Omental fat pad (tissue), 3 donors: ENCODE measurements at regions not wholly inside any gene's neighbourhood (a gene's known extent, or its start where the extent isn't known, plus 50 kb on each side); places are given as distances from the start of the nearest gene placed in this dataset.

Source experiments
- ATAC-seq: fragments of 150-250 bp; one replicate; pipeline ENCODE4 v1.9.1; 2016; ENCODE audit warnings: mild to moderate bottlenecking, moderate library complexity; ENCODE audit not compliant: low FRiP score
- DNase-seq: peaks from one replicate; pipeline ENCODE4 v3.0.0-alpha.2; 2019; ENCODE audit warnings: low spot score
- TF ChIP-seq, protein P1 (sequence below), 3 donors: fragments of 450-650 bp; IDR thresholded peaks; one replicate each; pipeline ENCODE4 v1.5.1; 2016 to 2017; ENCODE audit warnings: antibody characterized with exemption in 3 of 3, mild to moderate bottlenecking in 3 of 3, moderate library complexity in 2 of 3

DNA sequence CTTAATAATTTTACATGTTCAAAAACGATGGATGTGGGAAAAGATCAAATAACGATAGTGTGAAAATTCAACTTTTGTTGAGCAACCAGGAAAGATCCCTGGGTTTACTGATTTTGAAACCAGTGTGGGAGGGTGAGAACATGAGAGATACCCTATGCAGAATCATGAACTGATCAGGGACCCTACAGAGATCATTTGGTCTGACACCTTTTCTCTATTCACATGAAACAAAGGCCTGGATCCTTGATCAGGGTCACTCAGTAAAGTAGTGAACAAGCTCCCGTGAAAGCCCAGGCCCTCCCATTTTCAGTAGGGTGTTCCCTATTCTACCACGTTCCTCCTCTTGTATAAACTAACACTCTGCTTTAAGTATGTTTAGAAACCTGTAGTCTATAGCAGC, 60.5 kb upstream of the DUSP22 start:
- ATAC-seq = no peak

GRCh38 chr6:232982-233640, 59.2 kb upstream of the DUSP22 start:
- no peak for ATAC-seq
- TF ChIP-seq, protein P1, sequence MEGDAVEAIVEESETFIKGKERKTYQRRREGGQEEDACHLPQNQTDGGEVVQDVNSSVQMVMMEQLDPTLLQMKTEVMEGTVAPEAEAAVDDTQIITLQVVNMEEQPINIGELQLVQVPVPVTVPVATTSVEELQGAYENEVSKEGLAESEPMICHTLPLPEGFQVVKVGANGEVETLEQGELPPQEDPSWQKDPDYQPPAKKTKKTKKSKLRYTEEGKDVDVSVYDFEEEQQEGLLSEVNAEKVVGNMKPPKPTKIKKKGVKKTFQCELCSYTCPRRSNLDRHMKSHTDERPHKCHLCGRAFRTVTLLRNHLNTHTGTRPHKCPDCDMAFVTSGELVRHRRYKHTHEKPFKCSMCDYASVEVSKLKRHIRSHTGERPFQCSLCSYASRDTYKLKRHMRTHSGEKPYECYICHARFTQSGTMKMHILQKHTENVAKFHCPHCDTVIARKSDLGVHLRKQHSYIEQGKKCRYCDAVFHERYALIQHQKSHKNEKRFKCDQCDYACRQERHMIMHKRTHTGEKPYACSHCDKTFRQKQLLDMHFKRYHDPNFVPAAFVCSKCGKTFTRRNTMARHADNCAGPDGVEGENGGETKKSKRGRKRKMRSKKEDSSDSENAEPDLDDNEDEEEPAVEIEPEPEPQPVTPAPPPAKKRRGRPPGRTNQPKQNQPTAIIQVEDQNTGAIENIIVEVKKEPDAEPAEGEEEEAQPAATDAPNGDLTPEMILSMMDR (IDR thresholded peaks at IDR 0.05) = no peak
- DNase-seq = no peak

More for the DNA sequence above, 60.5 kb upstream of the DUSP22 start:
- no peak for DNase-seq
- TF ChIP-seq, protein P1 (IDR thresholded peaks at IDR 0.05) = no peak

DNA sequence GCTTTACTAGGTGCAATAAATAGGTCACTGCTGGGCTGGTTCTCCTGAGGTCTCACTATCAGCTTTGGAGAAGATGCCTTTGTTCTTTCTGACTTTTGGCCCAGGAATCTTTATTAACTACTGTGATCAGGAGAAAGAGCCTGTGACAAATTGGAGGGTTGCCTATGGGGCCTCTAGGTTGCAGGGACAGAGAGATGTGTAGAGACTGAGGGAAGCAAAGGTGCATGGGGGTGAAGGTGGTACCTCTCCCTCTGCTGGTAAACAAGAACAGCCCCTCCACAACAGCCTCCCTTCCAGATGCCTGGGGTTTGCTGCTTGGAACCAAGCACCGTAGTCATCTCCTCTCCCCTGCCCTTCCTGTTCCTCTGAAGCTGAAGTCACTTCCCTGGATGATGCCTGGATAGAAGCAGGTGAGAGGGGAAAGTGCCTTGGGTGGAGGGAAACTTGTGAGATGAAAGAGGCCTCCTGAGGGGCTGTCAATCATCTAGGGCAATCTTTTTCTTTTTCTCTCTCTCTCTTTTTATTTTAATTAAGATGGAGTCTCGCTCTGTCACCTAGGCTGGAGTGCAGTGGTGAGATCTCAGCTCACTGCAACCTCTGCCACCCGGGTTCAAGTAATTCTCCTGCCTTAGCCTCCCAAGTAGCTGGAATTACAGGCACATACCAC, 57.4 kb upstream of the DUSP22 start:
- TF ChIP-seq, protein P1 (IDR thresholded peaks at IDR 0.05) = no peak
- no peak for DNase-seq
- no peak for ATAC-seq

GRCh38 chr6:235763-236360, 56.4 kb upstream of the DUSP22 start:
- TF ChIP-seq, protein P1 (IDR thresholded peaks at IDR 0.05) = no peak
- DNase-seq (no peak), ATAC-seq (peak; percentile 74)

DNA sequence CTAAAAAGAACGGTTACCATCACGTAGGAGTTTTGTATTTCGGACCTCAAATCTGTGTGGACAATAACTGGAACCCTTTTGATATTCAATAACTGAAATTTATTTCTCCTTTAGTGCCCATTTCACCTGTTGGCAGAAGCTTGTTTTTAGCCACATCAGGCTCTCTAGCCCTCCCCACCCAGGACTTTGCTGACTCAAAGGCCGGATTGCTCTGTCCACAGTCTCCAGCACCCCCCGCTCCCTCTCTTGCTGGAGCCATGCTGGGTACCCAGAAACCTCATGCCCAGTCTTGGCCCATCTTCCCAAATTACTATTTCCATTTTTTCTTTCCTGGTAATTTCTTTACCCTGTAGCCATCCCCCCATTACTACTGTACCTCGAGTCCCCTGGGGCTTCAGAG, 55.8 kb upstream of the DUSP22 start:
- ATAC-seq = no peak
- TF ChIP-seq, protein P1 (IDR thresholded peaks at IDR 0.05) = no peak
- no peak for DNase-seq

DNA sequence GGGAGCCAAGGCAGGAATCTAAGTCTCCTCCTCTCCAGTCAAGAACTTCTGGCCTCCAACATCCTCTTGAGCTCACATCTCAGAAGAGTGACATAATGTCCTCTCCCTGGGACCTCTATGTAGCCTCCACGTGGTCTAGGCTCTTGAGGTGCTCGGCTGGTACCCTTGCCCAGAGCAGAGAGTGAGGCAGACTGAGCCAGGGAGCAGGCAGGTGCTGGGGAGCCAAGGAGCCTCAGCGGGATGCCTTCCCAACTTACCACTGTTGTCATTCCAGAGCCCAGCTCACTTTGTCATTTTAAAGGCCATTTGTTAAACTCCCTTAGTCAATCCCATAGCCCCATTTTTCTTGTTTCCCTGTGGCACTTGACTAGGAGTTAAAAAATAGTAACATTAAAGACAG, 52.1 kb upstream of the DUSP22 start:
- TF ChIP-seq, protein P1 (IDR thresholded peaks at IDR 0.05) = no peak
- DNase-seq (no peak), ATAC-seq (no peak)
